PC-3 (cell line): ENCODE measurements at regions not wholly inside any gene's neighbourhood (a gene's known extent, or its start where the extent isn't known, plus 50 kb on each side); places are given as distances from the start of the nearest gene placed in this dataset.

ENCODE experiments used
- ATAC-seq: fragments of 200-7000 bp; cut with Tn5 transposase; 2 replicates; pipeline ENCODE4 v1.9.1; 2020; ENCODE audit warnings: mild to moderate bottlenecking, moderate library complexity
- BruUV-seq: library from RNA; stranded (reverse); fragments of 400-500 nt; replicated peaks from 2 replicates; lab custom pipeline; 2021; lab: Mats Ljungman, UMichigan
- CTCF ChIA-PET: fragments of 300-600 bp; sonication (Branson Sonifier 250); formaldehyde crosslinking; loops from one replicate; lab custom pipeline; 2022; ENCODE audit warnings: antibody characterized with exemption; lab: Charles Lee
- POLR2A ChIA-PET: fragments of 300-600 bp; sonication (Branson Sonifier 250); formaldehyde crosslinking; loops from one replicate; lab custom pipeline; 2022; ENCODE audit warnings: antibody characterized with exemption; ENCODE audit not compliant: unreplicated experiment; lab: Charles Lee
- DNase-seq: peaks from one replicate; pipeline ENCODE4 v3.0.0-alpha.2; 2015
- H2AFZ ChIP-seq: fragments of 300-600 bp; sonication (generic); 2 replicates; pipeline ENCODE4 v1.6.0; 2016; ENCODE audit warnings: antibody characterized with exemption, low read length
- H3F3A ChIP-seq: fragments of 300-600 bp; sonication (generic); one replicate; pipeline ENCODE4 v1.6.0; 2017; ENCODE audit warnings: antibody characterized with exemption, low read length, control low read depth, mild to moderate bottlenecking; ENCODE audit not compliant: unreplicated experiment
- H3K27ac ChIP-seq: fragments of 300-600 bp; sonication (generic); 2 replicates; pipeline ENCODE4 v1.5.1; 2016; ENCODE audit warnings: mild to moderate bottlenecking, low read length
- H3K27me3 ChIP-seq: fragments of 300-600 bp; sonication (generic); 2 replicates; pipeline ENCODE4 v1.6.1; 2016; ENCODE audit warnings: low read length, mixed read lengths
- H3K36me3 ChIP-seq: fragments of 300-600 bp; sonication (generic); 2 replicates; pipeline ENCODE4 v1.6.1; 2016; ENCODE audit warnings: low read depth, mixed run types, low read length, mixed read lengths
- H3K4me1 ChIP-seq: fragments of 300-600 bp; sonication (generic); 2 replicates; pipeline ENCODE4 v1.5.1; 2016; ENCODE audit warnings: low read length; ENCODE audit not compliant: insufficient read depth
- H3K4me2 ChIP-seq: fragments of 300-600 bp; sonication (generic); 2 replicates; pipeline ENCODE4 v1.6.0; 2016; ENCODE audit warnings: low read length
- H3K4me3 ChIP-seq: fragments of 300-600 bp; sonication (generic); 2 replicates; pipeline ENCODE4 v1.5.1; 2016; ENCODE audit warnings: mild to moderate bottlenecking, low read length, mixed read lengths
- H3K79me2 ChIP-seq: fragments of 300-600 bp; sonication (generic); 2 replicates; pipeline ENCODE4 v1.6.1; 2017; ENCODE audit warnings: low read length, mixed read lengths
- H3K9ac ChIP-seq: fragments of 300-600 bp; sonication (generic); 2 replicates; pipeline ENCODE4 v1.6.0; 2016; ENCODE audit warnings: mild to moderate bottlenecking, low read length
- H3K9me2 ChIP-seq: fragments of 300-600 bp; sonication (generic); replicated peaks from 2 replicates; pipeline ENCODE4 v1.6.1; 2016; ENCODE audit warnings: mixed run types, low read length, mixed read lengths
- H3K9me3 ChIP-seq: fragments of 300-600 bp; sonication (generic); 2 replicates; pipeline ENCODE4 v1.6.1; 2016; ENCODE audit warnings: low read length, mixed read lengths
- H4K20me1 ChIP-seq: fragments of 300-600 bp; sonication (generic); 2 replicates; pipeline ENCODE4 v1.6.1; 2016; ENCODE audit warnings: low read length, mixed read lengths
- EZH2 ChIP-seq: fragments of 300-600 bp; sonication (generic); IDR thresholded peaks from one replicate; pipeline ENCODE4 v1.6.1; 2017; ENCODE audit warnings: antibody characterized with exemption, mild to moderate bottlenecking, low read length; ENCODE audit not compliant: unreplicated experiment
- EZH2phosphoT487 ChIP-seq: fragments of 300-600 bp; sonication (generic); IDR thresholded peaks from 2 replicates; pipeline ENCODE4 v1.6.1; 2018; ENCODE audit warnings: mild to moderate bottlenecking, antibody characterized with exemption, low read length, borderline replicate concordance
- intact Hi-C: fragments of 100-400 bp; cut with micrococcal nuclease; formaldehyde crosslinking; loops from 2 replicates; pipeline ENCODE4 v1.9.0; 2023
- TF ChIP-seq, protein P1 (sequence below): fragments of 300-600 bp; sonication (generic); conservative IDR thresholded peaks from 2 replicates; pipeline ENCODE4 v1.5.1; 2017; ENCODE audit warnings: antibody characterized with exemption, low read depth, mild to moderate bottlenecking, low read length

DNA sequence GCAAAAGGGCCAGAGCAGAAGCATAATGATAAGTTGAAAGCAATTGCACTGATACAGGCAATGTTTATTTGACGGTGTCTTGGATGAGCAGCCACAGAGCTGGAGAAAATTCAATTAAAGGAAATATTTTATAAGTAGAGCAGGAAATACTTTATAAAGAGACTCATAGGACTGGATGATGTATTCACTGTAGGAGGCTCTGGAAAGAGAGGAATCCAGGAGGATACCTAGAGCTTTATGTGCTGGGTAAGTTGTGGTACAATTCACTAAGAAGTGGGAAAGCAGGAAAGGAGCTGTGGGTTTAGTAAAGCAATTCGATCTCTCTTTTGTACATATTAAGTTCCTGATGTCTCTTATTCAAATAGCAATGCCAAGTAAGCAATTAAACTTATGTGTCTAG, 86.3 kb downstream of the C6orf118 start:
- no peaks in the 10 kb centered on the region for H3K9me2 ChIP-seq
- no peak overlapping the region for H3K9ac ChIP-seq
- no peaks in the 10 kb centered on the region for H3K36me3 ChIP-seq
- intact Hi-C loops = no loop called here
- H3K4me2 ChIP-seq = no peak overlapping the region
- H4K20me1 ChIP-seq = no peaks in the 10 kb centered on the region
- no peaks in the 10 kb centered on the region for H3K79me2 ChIP-seq
- peaks cover 13% of the 10 kb centered on the region for H3K4me1 ChIP-seq
- DNase-seq (no peak), ATAC-seq (no peak)
- no peak overlapping the region for H2AFZ ChIP-seq
- H3F3A ChIP-seq = no peaks in the 10 kb centered on the region
- BruUV-seq = no TSS peak
- no peak overlapping the region for H3K27ac ChIP-seq
- POLR2A ChIA-PET = no interaction called here
- TF ChIP-seq EZH2phosphoT487 = no peak
- TF ChIP-seq, protein P1, sequence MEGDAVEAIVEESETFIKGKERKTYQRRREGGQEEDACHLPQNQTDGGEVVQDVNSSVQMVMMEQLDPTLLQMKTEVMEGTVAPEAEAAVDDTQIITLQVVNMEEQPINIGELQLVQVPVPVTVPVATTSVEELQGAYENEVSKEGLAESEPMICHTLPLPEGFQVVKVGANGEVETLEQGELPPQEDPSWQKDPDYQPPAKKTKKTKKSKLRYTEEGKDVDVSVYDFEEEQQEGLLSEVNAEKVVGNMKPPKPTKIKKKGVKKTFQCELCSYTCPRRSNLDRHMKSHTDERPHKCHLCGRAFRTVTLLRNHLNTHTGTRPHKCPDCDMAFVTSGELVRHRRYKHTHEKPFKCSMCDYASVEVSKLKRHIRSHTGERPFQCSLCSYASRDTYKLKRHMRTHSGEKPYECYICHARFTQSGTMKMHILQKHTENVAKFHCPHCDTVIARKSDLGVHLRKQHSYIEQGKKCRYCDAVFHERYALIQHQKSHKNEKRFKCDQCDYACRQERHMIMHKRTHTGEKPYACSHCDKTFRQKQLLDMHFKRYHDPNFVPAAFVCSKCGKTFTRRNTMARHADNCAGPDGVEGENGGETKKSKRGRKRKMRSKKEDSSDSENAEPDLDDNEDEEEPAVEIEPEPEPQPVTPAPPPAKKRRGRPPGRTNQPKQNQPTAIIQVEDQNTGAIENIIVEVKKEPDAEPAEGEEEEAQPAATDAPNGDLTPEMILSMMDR = no peak
- TF ChIP-seq EZH2 = no peak
- no peak overlapping the region for H3K4me3 ChIP-seq
- H3K9me3 ChIP-seq = no peaks in the 10 kb centered on the region
- CTCF ChIA-PET = interaction anchor here (0.5 kb wide), 1 partner anchor 103 kb away, joined by 3 read pairs; no protein-coding TSS in a partner anchor
- H3K27me3 ChIP-seq = no peaks in the 10 kb centered on the region

DNA sequence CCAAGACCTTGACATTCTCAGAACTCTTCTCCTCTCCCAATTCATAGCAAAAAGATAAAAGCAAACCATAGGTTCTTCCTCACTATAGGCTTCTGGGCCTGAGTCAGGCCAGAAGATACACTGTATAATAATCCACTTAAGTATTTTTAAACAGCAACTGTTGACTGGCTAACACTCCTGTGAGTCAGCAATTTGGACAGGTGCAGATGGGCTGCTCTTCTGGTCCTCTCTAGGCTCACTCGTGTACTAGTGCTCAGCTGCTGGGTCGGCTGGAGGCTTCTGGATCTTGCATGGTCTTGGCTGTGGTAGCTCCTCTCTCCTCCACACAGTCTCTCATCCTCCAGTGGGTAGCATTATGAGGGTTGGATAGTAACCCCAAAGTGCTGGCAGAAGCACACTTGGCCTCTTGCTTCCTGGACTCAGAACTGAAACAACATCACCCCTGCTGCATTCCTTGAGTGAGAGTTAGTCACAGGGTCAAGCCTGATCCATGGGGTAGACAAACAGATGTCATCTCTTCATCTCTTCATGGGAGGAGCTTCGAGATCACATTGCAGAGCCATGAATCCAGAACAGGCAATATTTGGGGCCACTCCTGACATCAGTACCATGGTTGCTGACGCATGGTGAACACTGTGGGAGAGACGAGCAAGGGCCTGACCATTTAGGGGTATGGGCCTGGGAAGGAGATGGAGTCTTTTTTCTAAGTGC, 86.9 kb downstream of the C6orf118 start:
- ChIA-PET CTCF (interaction anchor here (0.5 kb wide), 1 partner anchor 103 kb away, joined by 3 read pairs; no protein-coding TSS in a partner anchor), POLR2A (no interaction called here)
- intact Hi-C loops = no loop called here
- H3K4me2 ChIP-seq = no peak overlapping the region
- no peaks in the 10 kb centered on the region for H3K27me3 ChIP-seq
- H3K9me2 ChIP-seq = no peaks in the 10 kb centered on the region
- H2AFZ ChIP-seq = no peak overlapping the region
- H3K27ac ChIP-seq = no peak overlapping the region
- no peaks in the 10 kb centered on the region for H3K79me2 ChIP-seq
- ATAC-seq (no peak), DNase-seq (peak; percentile 11)
- no peaks in the 10 kb centered on the region for H4K20me1 ChIP-seq
- no peaks in the 10 kb centered on the region for H3K9me3 ChIP-seq
- H3K36me3 ChIP-seq = no peaks in the 10 kb centered on the region
- peaks cover 6% of the 10 kb centered on the region for H3K4me1 ChIP-seq
- H3F3A ChIP-seq = no peaks in the 10 kb centered on the region
- no peak overlapping the region for H3K9ac ChIP-seq
- no TSS peak for BruUV-seq
- TF ChIP-seq, protein P1 = no peak
- no peak for TF ChIP-seq EZH2phosphoT487
- TF ChIP-seq EZH2 = no peak
- H3K4me3 ChIP-seq = no peak overlapping the region

DNA sequence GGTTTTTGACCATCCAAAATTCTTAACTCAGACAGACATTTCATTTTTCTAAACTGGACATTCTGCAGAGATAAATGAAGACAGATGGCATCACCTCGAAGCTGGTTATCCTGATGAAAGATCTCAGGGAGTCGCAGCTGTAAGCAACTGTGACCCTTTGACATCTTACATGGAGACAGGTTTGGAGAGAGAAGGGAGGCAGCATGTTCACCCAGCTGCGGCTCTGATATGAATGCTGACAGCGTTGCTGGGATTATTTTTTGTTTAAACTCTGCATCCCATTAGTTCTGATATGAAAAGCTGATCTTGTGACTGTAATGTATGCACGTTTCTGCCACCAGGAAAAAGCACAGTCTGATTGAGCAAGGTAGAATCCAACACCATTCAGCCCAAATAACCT, 89.4 kb downstream of the C6orf118 start:
- DNase-seq (no peak), ATAC-seq (no peak)
- H3K4me3 ChIP-seq = no peak overlapping the region
- peaks cover 3% of the 10 kb centered on the region for H3K4me1 ChIP-seq
- H3F3A ChIP-seq = no peaks in the 10 kb centered on the region
- TF ChIP-seq EZH2 = no peak
- TF ChIP-seq EZH2phosphoT487 = no peak
- TF ChIP-seq, protein P1 = no peak
- CTCF ChIA-PET = no interaction called here
- no peaks in the 10 kb centered on the region for H4K20me1 ChIP-seq
- no peak overlapping the region for H3K9ac ChIP-seq
- H3K27ac ChIP-seq = no peak overlapping the region
- intact Hi-C loops = no loop called here
- no peak overlapping the region for H3K4me2 ChIP-seq
- H2AFZ ChIP-seq = no peak overlapping the region
- no peaks in the 10 kb centered on the region for H3K27me3 ChIP-seq
- no peaks in the 10 kb centered on the region for H3K36me3 ChIP-seq
- BruUV-seq = no TSS peak
- POLR2A ChIA-PET = no interaction called here
- H3K9me3 ChIP-seq = no peaks in the 10 kb centered on the region
- H3K9me2 ChIP-seq = no peaks in the 10 kb centered on the region
- H3K79me2 ChIP-seq = no peaks in the 10 kb centered on the region
